ENCODE measurements at regions not wholly inside any gene's neighbourhood (a gene's known extent, or its start where the extent isn't known, plus 50 kb on each side); places are given as distances from the start of the nearest gene placed in this dataset.

GRCh38 chr6:138662471-138662870, 111.1 kb upstream of the CCDC28A start (continued):
- no peak for TF ChIP-seq PHF8 (conservative IDR thresholded peaks at IDR 0.05; ENCODE audit: low read depth, low read length)
